ENCODE measurements at regions not wholly inside any gene's neighbourhood (a gene's known extent, or its start where the extent isn't known, plus 50 kb on each side); places are given as distances from the start of the nearest gene placed in this dataset.

GRCh38 chr1:79287982-79288381, 281.5 kb upstream of the ADGRL4 start:
- intact Hi-C loops (cut with DNase I) = no loop called here
- DNase-seq = no peak
- ATAC-seq = no peak
- 88 to 93% methylated on average over 2 of the region's 2 CpGs for WGBS, 2 donors
- H3K9me3 ChIP-seq = peaks cover 0 to 2% (median 0%) of the 10 kb centered on the region in 11 donors
- no peaks in the 10 kb centered on the region for H3K4me1 ChIP-seq
- H3K4me3 ChIP-seq = no peak overlapping the region
- H3K36me3 ChIP-seq = no peaks in the 10 kb centered on the region
- no peak overlapping the region for H3K27ac ChIP-seq
- H3K27me3 ChIP-seq = no peaks in the 10 kb centered on the region
- TF ChIP-seq CTCF (IDR thresholded peaks at IDR 0.05) = no peak

GRCh38 chr1:79285667-79286066, 279.1 kb upstream of the ADGRL4 start:
- no peak for ATAC-seq

GRCh38 chr1:79283451-79283850, 276.9 kb upstream of the ADGRL4 start:
- no peak for TF ChIP-seq CTCF (IDR thresholded peaks at IDR 0.05)
- ATAC-seq = no peak
- no peaks in the 10 kb centered on the region for H3K27me3 ChIP-seq

More at GRCh38 chr1:79285667-79286066, 279.1 kb upstream of the ADGRL4 start:
- no peak for DNase-seq
- Histone ChIP-seq H3K4me3 (no peak overlapping the region), H3K27ac (no peak overlapping the region), H3K9me3 (peaks cover 0 to 2% (median 0%) of the 10 kb centered on the region in 11 donors), H3K27me3 (no peaks in the 10 kb centered on the region), H3K36me3 (no peaks in the 10 kb centered on the region), H3K4me1 (no peaks in the 10 kb centered on the region)
- intact Hi-C loops (cut with DNase I) = no loop called here
- WGBS, 2 donors = 72 to 80% methylated on average over 2 of the region's 2 CpGs
- TF ChIP-seq CTCF (IDR thresholded peaks at IDR 0.05) = no peak

GRCh38 chr1:79281442-79281841, 274.9 kb upstream of the ADGRL4 start:
- Histone ChIP-seq H3K27ac (no peak overlapping the region), H3K27me3 (no peaks in the 10 kb centered on the region), H3K4me1 (no peaks in the 10 kb centered on the region), H3K4me3 (no peak overlapping the region), H3K9me3 (peaks cover 0 to under 1% (median 0%) of the 10 kb centered on the region in 11 donors), H3K36me3 (no peaks in the 10 kb centered on the region)
- 81 to 89% methylated on average over 6 of the region's 6 CpGs for WGBS, 2 donors
- ATAC-seq (no peak), DNase-seq (no peak)
- intact Hi-C loops (cut with DNase I) = no loop called here
- TF ChIP-seq CTCF (IDR thresholded peaks at IDR 0.05) = no peak

More at GRCh38 chr1:79283451-79283850, 276.9 kb upstream of the ADGRL4 start:
- Histone ChIP-seq H3K4me3 (no peak overlapping the region), H3K36me3 (no peaks in the 10 kb centered on the region), H3K4me1 (no peaks in the 10 kb centered on the region), H3K27ac (no peak overlapping the region), H3K9me3 (peaks cover 0 to 2% (median 0%) of the 10 kb centered on the region in 11 donors)
- intact Hi-C loops (cut with DNase I) = no loop called here
- no peak for DNase-seq
- WGBS, 2 donors = 93 to 94% methylated on average over 10 of the region's 10 CpGs
